Fibroblast of lung (primary cell): ENCODE measurements at regions not wholly inside any gene's neighbourhood (a gene's known extent, or its start where the extent isn't known, plus 50 kb on each side); places are given as distances from the start of the nearest gene placed in this dataset.

Source experiments
- DNase-seq, 2 donors: peaks; one replicate each; pipeline versions ENCODE4 v3.0.0 to v3.0.0-alpha.2; 2010; ENCODE audit warnings: low read depth in 2 of 2
- H2AFZ ChIP-seq: 2 replicates; pipeline ENCODE4 v1.5.1; 2012; ENCODE audit warnings: low read length, control low read depth, inconsistent platforms
- H3K27ac ChIP-seq: 2 replicates; pipeline ENCODE4 v1.5.1; 2011; ENCODE audit warnings: low read length, control low read depth; ENCODE audit not compliant: insufficient read depth
- H3K27me3 ChIP-seq: 2 replicates; pipeline ENCODE4 v1.5.1; 2011; ENCODE audit warnings: mild to moderate bottlenecking, low read length; ENCODE audit not compliant: control insufficient read depth, insufficient read depth
- H3K36me3 ChIP-seq: 2 replicates; pipeline ENCODE4 v1.5.1; 2011; ENCODE audit warnings: low read length; ENCODE audit not compliant: control insufficient read depth, insufficient read depth
- H3K4me1 ChIP-seq: 2 replicates; pipeline ENCODE4 v1.5.1; 2011; ENCODE audit warnings: low read length; ENCODE audit not compliant: control insufficient read depth, insufficient read depth; ENCODE audit errors: extremely low read depth
- H3K4me2 ChIP-seq: 2 replicates; pipeline ENCODE4 v1.5.1; 2011; ENCODE audit warnings: low read length, control low read depth; ENCODE audit not compliant: insufficient read depth; ENCODE audit errors: extremely low read depth
- H3K4me3 ChIP-seq, 4 experiments: fragments of 200-600 bp in 1 of 4; sonication (generic) in 1 of 4; replicated peaks in 1 of 4; 2 replicates each; pipeline ENCODE4 v1.5.1; 2011 to 2016; ENCODE audit warnings: low read length in 4 of 4, low read depth in 3 of 4, mild to moderate bottlenecking in 3 of 4, control low read depth in 2 of 4, inconsistent platforms in 1 of 4, mixed read lengths in 1 of 4; ENCODE audit not compliant: insufficient read depth in 1 of 4; ENCODE audit errors: control extremely low read depth in 1 of 4
- H3K79me2 ChIP-seq: 2 replicates; pipeline ENCODE4 v1.5.1; 2012; ENCODE audit warnings: mild to moderate bottlenecking, low read length, inconsistent platforms; ENCODE audit not compliant: control insufficient read depth, insufficient read depth
- H3K9ac ChIP-seq: 2 replicates; pipeline ENCODE4 v1.5.1; 2011; ENCODE audit warnings: mild to moderate bottlenecking, low read length, control low read depth; ENCODE audit not compliant: insufficient read depth
- H3K9me3 ChIP-seq: 2 replicates; pipeline ENCODE4 v1.5.1; 2012; ENCODE audit warnings: low read depth, low read length; ENCODE audit not compliant: control insufficient read depth, insufficient read depth
- H4K20me1 ChIP-seq: 2 replicates; pipeline ENCODE4 v1.5.1; 2011; ENCODE audit warnings: low read length; ENCODE audit not compliant: control insufficient read depth, insufficient read depth; ENCODE audit errors: extremely low read depth
- CTCF ChIP-seq, 2 donors: IDR thresholded peaks in 1 of 2; conservative IDR thresholded peaks in 1 of 2; 1 replicate in 1 of 2; 2 replicates in 1 of 2; pipeline ENCODE4 v1.5.1; 2011 to 2012; ENCODE audit warnings: low read length in 2 of 2, control low read depth in 1 of 2, inconsistent platforms in 1 of 2, low read depth in 1 of 2, mild to moderate bottlenecking in 1 of 2
- EZH2 ChIP-seq: IDR thresholded peaks from 2 replicates; pipeline ENCODE4 v1.5.1; 2012; ENCODE audit warnings: low read length, control low read depth, mild to moderate bottlenecking; ENCODE audit errors: missing control alignments

GRCh38 chr7:93021748-93022147 is 96.0 kb downstream of the SAMD9 start:
- Histone ChIP-seq H3K4me1 (no peaks in the 10 kb centered on the region), H3K27me3 (no peaks in the 10 kb centered on the region), H3K79me2 (no peaks in the 10 kb centered on the region), H3K9me3 (no peaks in the 10 kb centered on the region), H3K4me3 (no peak overlapping the region), H3K4me2 (no peak overlapping the region), H2AFZ (no peak overlapping the region), H3K9ac (no peak overlapping the region), H4K20me1 (no peaks in the 10 kb centered on the region), H3K36me3 (no peaks in the 10 kb centered on the region), H3K27ac (no peak overlapping the region)
- TF ChIP-seq EZH2 (no peak), CTCF (conservative IDR thresholded peaks at IDR 0.05 in 1 of 2, IDR thresholded peaks at IDR 0.05 in 1 of 2; ENCODE audit: low read depth in 1 of 2, low read length in 2 of 2) (no peak)
- no peak for DNase-seq

- DNase-seq, result peak in 1 of 2 donors; percentile 47
- Histone ChIP-seq H3K4me3 (no peak overlapping the region), H3K79me2 (no peaks in the 10 kb centered on the region), H2AFZ (no peak overlapping the region), H3K4me2 (no peak overlapping the region), H3K36me3 (no peaks in the 10 kb centered on the region), H3K27ac (no peak overlapping the region), H3K9ac (no peak overlapping the region), H3K27me3 (no peaks in the 10 kb centered on the region), H3K4me1 (peaks cover 9% of the 10 kb centered on the region), H4K20me1 (no peaks in the 10 kb centered on the region), H3K9me3 (no peaks in the 10 kb centered on the region)
- no peak for TF ChIP-seq CTCF (conservative IDR thresholded peaks at IDR 0.05 in 1 of 2, IDR thresholded peaks at IDR 0.05 in 1 of 2; ENCODE audit: low read depth in 1 of 2, low read length in 2 of 2)
- no peak for TF ChIP-seq EZH2
Observed at GRCh38 chr7:93018716-93019115, 99.1 kb downstream of the SAMD9 start.

- H3K27ac ChIP-seq, result no peak overlapping the region
- peaks cover 14% of the 10 kb centered on the region for H3K4me1 ChIP-seq
- no peaks in the 10 kb centered on the region for H3K9me3 ChIP-seq
- DNase-seq, result peak in 1 of 2 donors; percentile 17
- H4K20me1 ChIP-seq, result no peaks in the 10 kb centered on the region
- H3K9ac ChIP-seq, result no peak overlapping the region
- H3K4me2 ChIP-seq, result no peak overlapping the region
- no peaks in the 10 kb centered on the region for H3K27me3 ChIP-seq
- no peak for TF ChIP-seq CTCF (conservative IDR thresholded peaks at IDR 0.05 in 1 of 2, IDR thresholded peaks at IDR 0.05 in 1 of 2; ENCODE audit: low read depth in 1 of 2, low read length in 2 of 2)
- no peak for TF ChIP-seq EZH2
- H2AFZ ChIP-seq, result peak overlapping the region; percentile 60
- no peaks in the 10 kb centered on the region for H3K79me2 ChIP-seq
- H3K4me3 ChIP-seq, result no peak overlapping the region
- H3K36me3 ChIP-seq, result no peaks in the 10 kb centered on the region
Observed at GRCh38 chr7:93016681-93017381, 100.9 kb downstream of the SAMD9 start.
